ENCODE measurements at regions not wholly inside any gene's neighbourhood (a gene's known extent, or its start where the extent isn't known, plus 50 kb on each side); places are given as distances from the start of the nearest gene placed in this dataset.
A peak's percentile ranks its signal among the peaks of the same experiment; 100 is the strongest.

DNA sequence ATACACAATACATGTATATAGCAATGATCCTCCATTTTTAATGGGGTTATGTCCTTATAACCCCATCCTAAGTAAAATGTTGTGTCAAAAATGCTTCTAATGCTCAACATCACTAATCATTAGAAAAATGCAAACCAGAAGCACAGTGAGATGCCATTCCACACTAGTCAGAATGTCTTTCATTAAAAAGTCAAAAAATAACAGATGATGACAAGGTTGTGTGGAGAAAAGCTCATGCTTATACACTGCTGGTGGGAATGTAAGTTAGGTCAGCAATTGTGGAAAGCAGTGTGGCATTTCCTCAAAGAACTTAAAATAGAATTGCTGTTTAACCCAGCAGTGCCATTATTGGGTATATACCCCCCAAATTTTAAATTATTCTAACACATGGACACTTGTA is 654.9 kb upstream of the CNTNAP5 start:
- H3K27ac Mint-ChIP-seq, result no peak overlapping the region
- H3K4me3 Mint-ChIP-seq, result no peak overlapping the region
- H3K9me3 Mint-ChIP-seq, result no peaks in the 10 kb centered on the region
- no peaks in the 10 kb centered on the region for H3K36me3 Mint-ChIP-seq (ENCODE audit: low read depth)
- no peaks in the 10 kb centered on the region for H3K4me1 Mint-ChIP-seq
- TF ChIP-seq, protein P1, sequence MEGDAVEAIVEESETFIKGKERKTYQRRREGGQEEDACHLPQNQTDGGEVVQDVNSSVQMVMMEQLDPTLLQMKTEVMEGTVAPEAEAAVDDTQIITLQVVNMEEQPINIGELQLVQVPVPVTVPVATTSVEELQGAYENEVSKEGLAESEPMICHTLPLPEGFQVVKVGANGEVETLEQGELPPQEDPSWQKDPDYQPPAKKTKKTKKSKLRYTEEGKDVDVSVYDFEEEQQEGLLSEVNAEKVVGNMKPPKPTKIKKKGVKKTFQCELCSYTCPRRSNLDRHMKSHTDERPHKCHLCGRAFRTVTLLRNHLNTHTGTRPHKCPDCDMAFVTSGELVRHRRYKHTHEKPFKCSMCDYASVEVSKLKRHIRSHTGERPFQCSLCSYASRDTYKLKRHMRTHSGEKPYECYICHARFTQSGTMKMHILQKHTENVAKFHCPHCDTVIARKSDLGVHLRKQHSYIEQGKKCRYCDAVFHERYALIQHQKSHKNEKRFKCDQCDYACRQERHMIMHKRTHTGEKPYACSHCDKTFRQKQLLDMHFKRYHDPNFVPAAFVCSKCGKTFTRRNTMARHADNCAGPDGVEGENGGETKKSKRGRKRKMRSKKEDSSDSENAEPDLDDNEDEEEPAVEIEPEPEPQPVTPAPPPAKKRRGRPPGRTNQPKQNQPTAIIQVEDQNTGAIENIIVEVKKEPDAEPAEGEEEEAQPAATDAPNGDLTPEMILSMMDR (IDR thresholded peaks at IDR 0.05; ENCODE audit: unreplicated experiment in 3 of 3), result no peak
- no peaks in the 10 kb centered on the region for H3K27me3 Mint-ChIP-seq (ENCODE audit: low read depth)

DNA sequence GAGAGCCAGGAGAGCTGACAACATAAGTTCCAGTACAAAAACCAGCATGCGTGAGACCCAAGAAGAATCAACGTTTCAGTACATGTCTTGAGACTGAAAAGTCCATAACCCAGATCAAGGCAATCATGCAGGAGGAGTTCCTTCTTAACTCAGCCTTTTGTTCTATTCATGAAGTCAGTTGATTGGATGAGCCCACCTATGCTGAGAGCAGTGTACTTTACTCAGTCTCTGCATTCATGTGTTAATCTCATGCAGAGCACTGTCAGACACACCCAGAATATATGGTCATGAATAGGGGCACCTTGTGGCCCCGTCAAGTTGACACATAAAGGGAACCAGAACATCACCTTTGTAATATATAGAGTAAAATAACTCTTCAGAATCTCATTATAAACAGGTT is 653.6 kb upstream of the CNTNAP5 start:
- no peaks in the 10 kb centered on the region for H3K27me3 Mint-ChIP-seq (ENCODE audit: low read depth)
- TF ChIP-seq, protein P1 (IDR thresholded peaks at IDR 0.05; ENCODE audit: unreplicated experiment in 3 of 3), result no peak
- H3K9me3 Mint-ChIP-seq, result peaks cover 2% of the 10 kb centered on the region
- no peak overlapping the region for H3K4me3 Mint-ChIP-seq
- no peaks in the 10 kb centered on the region for H3K36me3 Mint-ChIP-seq (ENCODE audit: low read depth)
- no peaks in the 10 kb centered on the region for H3K4me1 Mint-ChIP-seq
- H3K27ac Mint-ChIP-seq, result no peak overlapping the region

DNA sequence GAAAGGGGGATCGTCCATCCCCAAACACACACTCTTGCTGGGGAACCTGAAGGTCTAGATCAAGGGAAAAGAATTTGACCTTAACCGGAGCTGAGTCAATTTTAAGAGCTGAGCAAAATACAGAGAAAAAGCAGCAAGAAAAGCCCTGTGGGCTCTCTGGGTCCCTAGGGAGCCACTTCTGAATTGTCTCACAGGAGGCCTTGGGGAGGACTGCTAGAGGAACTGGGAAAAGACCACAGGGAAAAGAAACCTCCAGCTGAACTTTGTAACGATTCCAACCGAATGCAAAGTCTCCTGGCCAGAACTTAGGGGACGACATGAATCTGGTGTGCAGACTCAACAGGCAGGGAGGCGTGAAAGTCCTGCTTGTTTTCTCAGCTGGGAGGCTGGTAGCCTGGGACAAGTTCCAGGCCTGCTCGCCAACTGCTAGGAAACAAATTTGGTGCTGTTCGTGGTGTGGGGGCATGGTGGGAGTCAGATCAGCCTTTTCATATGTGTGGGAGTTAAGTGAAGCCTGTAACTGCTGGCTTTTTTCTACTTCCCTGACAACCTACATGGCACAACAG is 644.6 kb upstream of the CNTNAP5 start:
- Mint-ChIP-seq H3K4me3 (no peak overlapping the region), H3K27ac (peak overlapping the region in 2 of 3 experiments; percentile 47 to 83), H3K36me3 (ENCODE audit: low read depth) (no peaks in the 10 kb centered on the region), H3K9me3 (peaks cover 9% of the 10 kb centered on the region), H3K4me1 (peaks cover 9% of the 10 kb centered on the region), H3K27me3 (ENCODE audit: low read depth) (no peaks in the 10 kb centered on the region)
- TF ChIP-seq, protein P1 (IDR thresholded peaks at IDR 0.05; ENCODE audit: unreplicated experiment in 3 of 3), result no peak

DNA sequence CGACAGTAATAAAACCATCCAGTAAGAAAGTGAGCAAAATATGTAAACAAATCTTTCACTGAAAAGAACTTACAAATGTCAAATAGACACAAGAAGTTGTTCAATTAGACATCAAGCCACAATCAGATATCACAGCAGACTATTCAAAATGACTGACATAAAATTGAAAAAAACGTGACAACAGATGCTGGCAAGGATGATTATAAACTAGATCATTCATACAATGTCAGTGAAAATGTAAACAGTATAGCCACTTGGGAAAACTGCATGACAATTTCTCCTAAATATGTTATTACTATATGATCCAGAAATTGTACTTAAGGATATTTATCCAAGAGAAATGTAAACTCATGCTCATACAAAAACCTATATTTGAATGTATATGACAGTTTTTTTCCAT is 609.4 kb upstream of the CNTNAP5 start:
- Mint-ChIP-seq H3K4me1 (no peaks in the 10 kb centered on the region), H3K4me3 (no peak overlapping the region), H3K27me3 (ENCODE audit: low read depth) (no peaks in the 10 kb centered on the region), H3K27ac (no peak overlapping the region), H3K36me3 (ENCODE audit: low read depth) (no peaks in the 10 kb centered on the region), H3K9me3 (no peaks in the 10 kb centered on the region)
- TF ChIP-seq, protein P1 (IDR thresholded peaks at IDR 0.05; ENCODE audit: unreplicated experiment in 3 of 3), result no peak

DNA sequence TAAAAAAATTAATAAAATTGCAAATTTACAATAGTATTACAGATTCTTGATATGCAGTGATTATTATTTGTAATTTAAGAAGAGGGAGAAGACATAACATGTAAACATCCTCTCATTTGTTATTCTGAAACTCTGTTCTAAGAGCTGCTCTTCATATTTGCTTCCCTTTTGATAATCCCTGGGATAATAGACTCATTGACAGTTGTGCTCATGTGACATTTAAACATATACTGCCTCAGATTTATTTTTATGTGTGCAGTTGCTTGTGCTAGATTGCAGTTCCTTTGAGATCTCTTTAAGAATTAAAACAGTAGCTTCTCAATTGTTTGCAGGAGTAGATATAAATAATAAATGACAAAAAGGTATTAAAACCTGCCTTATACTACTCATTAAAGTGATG is 605.1 kb upstream of the CNTNAP5 start:
- Mint-ChIP-seq H3K27ac (no peak overlapping the region), H3K9me3 (peaks cover 5% of the 10 kb centered on the region), H3K36me3 (ENCODE audit: low read depth) (no peaks in the 10 kb centered on the region), H3K4me3 (no peak overlapping the region), H3K27me3 (ENCODE audit: low read depth) (no peaks in the 10 kb centered on the region), H3K4me1 (no peaks in the 10 kb centered on the region)
- TF ChIP-seq, protein P1 (IDR thresholded peaks at IDR 0.05; ENCODE audit: unreplicated experiment in 3 of 3), result no peak
